A549 (cell line): ENCODE measurements at regions not wholly inside any gene's neighbourhood (a gene's known extent, or its start where the extent isn't known, plus 50 kb on each side); places are given as distances from the start of the nearest gene placed in this dataset.

Experiments used
- CTCF ChIP-seq: fragments of >200 bp; sonication (Bioruptor Twin); formaldehyde crosslinking; IDR thresholded peaks from 3 replicates; pipeline ENCODE4 v1.5.1; 2016
- POLR2A ChIP-seq: IDR thresholded peaks from 2 replicates; pipeline ENCODE4 v1.6.1; 2012; ENCODE audit warnings: mild to moderate bottlenecking, low read length
- TP53 ChIP-seq: fragments of 250-450 bp; sonication (Bioruptor Pico); IDR thresholded peaks from 2 replicates; pipeline ENCODE4 v1.5.0; 2021; ENCODE audit warnings: mild to moderate bottlenecking, moderate library complexity

DNA sequence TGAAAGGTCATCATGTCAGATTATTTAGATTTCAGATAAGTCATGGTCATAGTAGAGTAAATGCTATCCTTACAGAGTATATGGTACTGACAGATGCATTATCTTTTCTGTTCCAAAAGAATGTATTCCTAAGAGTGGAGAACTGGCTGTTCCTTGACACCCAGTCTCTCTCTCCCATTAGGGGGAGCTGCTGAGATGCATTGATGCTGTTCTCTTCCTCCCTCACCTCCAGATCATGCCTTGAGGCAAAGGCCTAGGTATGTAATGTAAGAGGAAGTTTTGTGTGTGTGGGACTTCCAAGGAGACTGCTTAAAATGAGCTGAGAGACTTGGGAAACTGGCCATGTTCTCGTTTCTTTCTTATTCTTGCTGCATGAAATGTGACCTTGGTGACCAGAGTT, 979.5 kb upstream of the CELF4 start:
- TF ChIP-seq CTCF (no peak), POLR2A (no peak), TP53 (CRISPR knock-in tag) (no peak)
